NCI-H748 treated with DMSO at 0.1 percent for 48 hours (cell line): ENCODE measurements at regions not wholly inside any gene's neighbourhood (a gene's known extent, or its start where the extent isn't known, plus 50 kb on each side); places are given as distances from the start of the nearest gene placed in this dataset.
"Not testable (repeated sequence)": the region's sequence is repeated elsewhere in the genome, so short reads cannot be mapped to it uniquely, and the experiment has no call there.

Source experiments
- DNase-seq: peaks from one replicate; lab custom pipeline; 2025; lab: John Stamatoyannopoulos, UW

DNA sequence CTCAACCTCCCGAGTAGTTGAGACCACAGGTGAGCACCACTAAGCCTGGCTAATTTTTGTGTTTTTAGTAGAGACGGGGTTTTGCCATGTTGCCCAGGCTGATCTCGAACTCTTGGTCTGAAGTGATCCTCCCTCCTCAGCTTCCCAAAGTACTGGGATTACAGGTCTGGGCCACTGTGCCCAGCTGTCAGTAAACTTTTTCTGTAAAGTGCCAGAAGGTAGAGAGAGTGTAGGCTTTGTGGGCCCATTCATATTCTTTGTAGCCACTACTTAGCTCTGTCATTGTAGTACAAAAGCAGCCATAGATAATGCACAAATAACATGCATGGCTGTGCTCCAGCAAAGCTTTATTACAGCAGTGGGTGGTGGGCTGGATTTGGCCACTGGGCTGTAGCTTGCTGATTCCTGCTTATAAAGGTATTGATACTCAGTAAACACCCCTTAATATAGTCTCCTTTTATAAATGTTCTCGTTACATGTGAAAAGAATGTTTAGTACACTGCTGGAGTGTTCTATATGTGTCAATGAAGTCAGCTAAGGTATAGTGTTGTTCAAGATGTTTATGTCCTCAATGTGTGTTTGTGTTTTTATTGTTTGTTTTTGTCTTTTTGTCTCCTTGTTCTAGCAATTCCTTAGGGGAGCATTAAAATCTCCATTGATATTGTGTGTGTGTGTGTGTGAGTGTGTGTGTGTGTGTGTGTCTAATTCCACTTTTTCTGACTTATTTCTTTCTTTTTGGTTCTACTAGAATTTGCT, 644.7 kb upstream of the DPP6 start:
- DNase-seq, result no peak

DNA sequence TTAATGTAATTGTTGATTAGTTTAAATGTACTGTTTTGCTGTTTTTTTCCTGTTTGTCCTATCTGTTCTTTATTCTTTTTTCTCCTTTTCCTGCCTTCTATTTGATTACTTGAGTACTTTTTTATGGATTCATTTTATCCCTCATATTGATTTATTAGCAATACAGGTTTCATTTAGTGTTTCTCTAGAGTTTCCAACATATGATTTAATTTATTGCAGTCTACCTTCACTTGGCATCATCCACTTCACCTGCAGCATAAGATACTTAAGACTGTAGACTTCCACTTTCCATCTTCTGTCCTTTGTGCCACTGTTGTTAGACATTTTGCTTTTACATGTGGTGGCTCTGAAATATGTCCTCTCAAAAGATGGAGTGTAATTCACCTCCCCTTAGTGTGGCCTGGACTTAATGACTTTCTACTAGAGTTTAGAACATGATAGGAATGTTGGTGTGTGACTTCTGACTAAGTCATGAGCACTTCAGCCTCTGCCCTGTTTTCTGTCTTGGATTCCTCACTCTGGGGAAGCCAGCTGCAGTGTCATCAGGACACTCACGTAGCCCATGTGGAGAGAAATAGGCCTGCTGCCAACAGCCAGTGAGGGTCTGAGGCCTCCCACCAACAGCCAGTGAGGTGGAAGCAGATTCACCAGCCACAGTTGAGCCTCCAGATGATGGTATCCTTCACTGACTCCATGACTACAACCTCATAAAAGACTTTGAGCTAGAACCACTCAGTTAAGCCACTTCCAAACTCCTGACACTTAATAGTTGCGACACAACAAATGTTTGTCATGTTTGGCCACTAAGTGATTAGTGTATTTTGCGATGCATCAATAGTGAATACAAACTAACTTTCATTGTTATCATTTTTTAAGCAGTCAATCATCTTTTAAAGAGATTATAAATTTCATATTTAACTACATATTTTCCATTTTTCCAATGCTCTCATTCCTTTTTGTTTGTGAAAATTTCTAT, 643.5 kb upstream of the DPP6 start:
- DNase-seq, result no peak

- not testable (repeated sequence) for DNase-seq
These were observed 642.4 kb upstream of the DPP6 start for GRCh38 chr7:153409567-153410342.

- not testable (repeated sequence) for DNase-seq
These were observed 641.1 kb upstream of the DPP6 start for GRCh38 chr7:153410997-153411642.

- DNase-seq, result not testable (repeated sequence)
These were observed 639.9 kb upstream of the DPP6 start for GRCh38 chr7:153412114-153412823.

- DNase-seq, result peak; percentile 50
These were observed 639.4 kb upstream of the DPP6 start for GRCh38 chr7:153412824-153413198.

DNA sequence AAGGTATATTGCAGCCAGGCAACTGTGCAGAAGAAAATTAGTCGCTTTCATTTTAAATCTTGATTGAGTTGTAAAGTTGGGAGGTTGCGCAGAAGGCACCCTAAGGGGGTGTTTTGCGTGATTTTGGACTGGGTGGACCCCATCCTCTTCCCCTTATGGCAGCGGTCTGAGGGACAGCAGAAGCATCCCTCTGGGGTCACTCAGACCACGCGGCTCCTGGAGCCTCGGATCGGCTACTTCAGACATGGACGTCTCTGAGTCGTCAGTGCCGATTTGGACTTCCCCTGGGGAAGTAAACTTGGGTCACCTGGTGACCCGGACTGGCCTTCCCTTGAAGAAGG, 639.0 kb upstream of the DPP6 start:
- DNase-seq, result no peak

DNA sequence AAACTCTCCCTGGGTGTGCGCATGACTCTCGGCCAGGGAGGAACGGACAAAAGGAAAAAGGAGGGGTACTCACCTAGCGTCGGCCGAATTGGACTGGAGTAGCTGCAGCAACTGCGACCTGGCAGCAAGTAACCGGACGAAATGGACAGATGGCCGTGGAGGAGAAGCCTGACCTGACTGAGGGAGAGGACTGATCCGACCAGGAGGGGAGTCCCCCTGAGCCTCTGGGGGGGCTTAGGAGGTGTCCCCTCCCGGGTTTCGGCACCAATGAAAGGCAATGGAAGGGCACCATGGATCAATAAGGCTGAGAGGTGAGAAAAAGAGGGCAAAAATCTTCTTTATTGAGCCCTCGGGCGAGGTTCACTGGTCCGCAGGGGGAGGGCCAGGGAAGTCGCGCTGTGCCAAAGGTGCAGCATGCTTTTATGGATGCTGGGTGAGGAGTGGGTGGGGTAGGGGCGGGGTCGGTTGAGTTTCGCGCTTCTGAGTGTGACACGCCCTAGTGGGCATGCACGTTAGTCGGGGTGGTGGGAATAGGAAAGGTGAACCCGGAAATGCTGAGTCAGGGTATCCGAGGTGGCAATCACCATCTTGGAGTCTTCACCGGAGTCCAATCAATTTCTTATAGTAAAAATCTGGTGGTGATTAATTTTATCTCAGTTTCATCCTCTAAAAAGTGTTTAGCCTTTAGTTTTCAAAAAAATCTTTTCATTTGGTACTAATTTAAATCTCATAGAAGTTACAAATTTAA, 638.5 kb upstream of the DPP6 start:
- peak; percentile 59 for DNase-seq

- DNase-seq, result no peak
These were observed 637.9 kb upstream of the DPP6 start for GRCh38 chr7:153414288-153414629.

DNA sequence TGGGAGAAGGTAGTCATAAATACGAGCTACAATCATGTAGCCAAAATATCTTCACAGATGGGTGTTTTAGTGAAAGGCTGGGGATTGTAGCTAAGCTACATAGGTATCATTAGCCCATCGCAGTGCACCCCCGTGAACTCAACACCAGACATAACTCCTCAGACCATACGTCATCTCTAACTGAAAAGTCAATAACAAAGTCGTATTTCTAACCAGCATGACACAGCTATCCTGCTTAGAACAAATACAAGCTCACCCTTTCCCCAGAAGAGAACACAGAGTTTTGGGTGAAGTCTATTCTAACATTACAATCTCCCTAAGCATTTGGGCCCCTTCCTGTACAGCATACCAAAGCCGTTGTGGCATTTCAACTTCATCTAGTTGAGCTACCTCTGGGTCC, 636.6 kb upstream of the DPP6 start:
- DNase-seq, result no peak

- DNase-seq, result no peak
These were observed 629.6 kb upstream of the DPP6 start for GRCh38 chr7:153422291-153423209.

GRCh38 chr7:153423210-153423590, 629.0 kb upstream of the DPP6 start:
- no peak for DNase-seq

DNA sequence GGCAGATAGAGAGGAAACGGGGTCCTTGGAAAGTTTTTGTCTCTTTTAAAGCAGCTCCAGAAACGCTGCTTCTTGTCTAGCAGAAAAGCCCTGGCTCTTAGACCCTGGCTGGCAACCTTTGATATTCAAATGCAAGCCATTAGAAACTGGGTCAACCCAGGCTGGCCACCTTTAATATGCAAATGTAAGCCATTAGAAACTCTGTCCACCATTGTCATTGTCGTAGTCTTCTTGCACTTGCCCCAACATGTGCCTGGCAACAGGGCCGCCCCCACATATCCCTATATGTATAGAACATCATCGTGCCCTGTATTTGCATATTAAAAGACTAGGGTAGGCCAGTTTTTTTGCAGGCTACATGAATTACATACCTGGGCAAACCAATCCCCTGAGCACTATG, 621.3 kb upstream of the DPP6 start:
- DNase-seq, result no peak

- no peak for DNase-seq
These were observed 620.1 kb upstream of the DPP6 start for GRCh38 chr7:153432063-153432462.

GRCh38 chr7:153433223-153433622, 619.0 kb upstream of the DPP6 start:
- no peak for DNase-seq

DNA sequence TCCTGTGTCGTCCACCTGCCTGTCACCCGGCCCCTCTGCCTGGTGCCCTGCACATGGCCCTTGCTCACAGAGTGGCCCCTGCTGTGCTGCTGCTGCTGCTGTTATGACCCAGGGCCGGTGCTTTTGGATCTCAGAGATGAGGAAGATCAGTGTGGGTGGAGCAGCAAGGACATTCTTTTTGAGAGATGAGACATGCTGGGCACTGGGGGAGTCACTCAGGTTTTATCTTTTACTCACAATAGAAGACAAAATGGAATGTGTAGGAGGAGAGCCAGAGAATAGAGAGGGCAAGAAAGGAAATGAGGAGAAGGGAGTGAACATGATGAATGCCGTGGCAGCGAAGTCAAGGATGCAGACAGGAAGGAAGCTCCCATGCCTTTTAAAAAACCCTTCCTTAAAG, 611.5 kb upstream of the DPP6 start:
- no peak for DNase-seq

DNA sequence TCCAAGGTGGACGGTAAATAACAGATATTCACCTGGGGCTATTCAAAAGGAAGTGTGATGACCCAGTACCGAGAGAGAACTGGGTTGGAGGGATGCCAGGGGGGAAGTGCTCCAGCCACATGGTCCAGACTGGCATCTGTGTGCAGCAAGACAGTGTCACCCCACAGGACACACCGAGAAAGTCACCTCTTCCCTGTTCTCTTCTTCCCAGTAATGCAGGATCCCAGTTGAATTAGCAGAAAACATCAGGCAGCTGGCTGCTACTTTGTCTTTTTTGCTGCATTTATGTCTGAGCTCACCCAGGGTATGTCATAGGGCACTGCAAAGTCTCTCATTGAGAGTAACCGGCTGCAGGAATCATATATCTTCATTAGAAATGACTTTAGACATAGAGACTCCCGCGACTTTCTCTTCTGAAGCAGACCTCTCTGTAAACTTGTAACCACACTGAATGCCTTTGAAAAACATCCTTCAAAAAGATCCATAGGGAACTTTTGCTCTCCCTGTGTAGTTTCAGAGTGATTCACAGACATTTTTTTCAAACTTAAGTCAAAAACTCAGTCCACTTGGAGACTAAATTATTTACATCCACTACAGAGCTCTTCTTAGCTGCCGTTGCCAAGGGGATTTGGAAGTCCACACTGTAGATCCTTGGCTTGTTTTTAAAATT, 609.0 kb upstream of the DPP6 start:
- no peak for DNase-seq

- no peak for DNase-seq
These were observed 607.6 kb upstream of the DPP6 start for GRCh38 chr7:153444641-153445040.

DNA sequence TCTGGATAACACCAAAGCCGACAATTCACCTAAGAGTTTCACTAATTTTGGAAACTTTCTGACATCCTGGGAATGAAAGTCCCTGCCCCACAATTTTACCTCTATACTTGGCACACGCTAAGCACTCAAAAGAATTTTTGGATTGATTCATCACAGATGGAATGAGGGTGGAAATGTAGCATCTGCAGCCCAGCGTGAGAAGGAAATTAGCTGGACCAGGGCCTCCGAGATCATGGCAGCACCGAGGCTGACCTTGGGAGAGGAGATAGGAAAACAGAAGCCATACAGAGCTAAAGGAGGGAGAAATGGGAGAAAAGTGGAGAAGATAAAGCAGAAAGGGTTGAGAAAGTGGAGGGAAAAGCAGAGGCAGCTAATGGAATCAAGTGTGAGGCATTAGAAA, 606.6 kb upstream of the DPP6 start:
- DNase-seq, result no peak
